ENCODE measurements at regions not wholly inside any gene's neighbourhood (a gene's known extent, or its start where the extent isn't known, plus 50 kb on each side); places are given as distances from the start of the nearest gene placed in this dataset.

DNA sequence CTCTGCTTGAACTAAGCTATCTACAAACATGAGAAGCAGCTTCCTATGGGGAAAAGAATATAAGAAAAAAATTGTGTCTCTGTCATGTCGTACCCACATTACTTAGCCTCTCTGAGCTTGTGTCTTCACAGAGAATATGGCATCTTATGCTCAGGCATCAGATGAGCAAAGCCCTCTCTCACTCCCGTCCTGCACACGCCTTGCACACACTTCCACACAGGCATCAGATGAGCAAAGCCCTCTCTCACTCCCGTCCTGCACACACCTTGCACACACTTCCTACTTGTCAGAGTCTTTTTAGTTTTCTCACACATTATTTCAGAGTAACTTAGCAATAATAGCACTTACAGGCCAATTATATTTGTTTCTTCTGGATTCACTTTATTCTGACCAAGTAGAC, 79.0 kb upstream of the DUSP22 start:
- Mint-ChIP-seq H3K27me3 (peaks cover 0 to 5% of the 10 kb centered on the region in 2 donors), H3K4me1 (peaks cover 32 to 55% (median 40%) of the 10 kb centered on the region in 3 donors), H3K27ac (peak overlapping the region in 1 of 8 donors; percentile 9), H3K9me3 (no peaks in the 10 kb centered on the region), H3K4me3 (peak overlapping the region in 2 of 7 donors; percentile 8 to 25), H3K36me3 (peaks cover 0 to 5% (median 0%) of the 10 kb centered on the region in 3 donors)
- Histone ChIP-seq H3K27me3 (ENCODE audit: insufficient read depth, low read length, poor library complexity, severe bottlenecking) (no peaks in the 10 kb centered on the region), H3K36me3 (ENCODE audit: insufficient read depth, low read length) (no peaks in the 10 kb centered on the region), H3K9me3 (ENCODE audit: low read length) (no peaks in the 10 kb centered on the region), H3K4me3 (ENCODE audit: low read length) (no peak overlapping the region), H3K27ac (ENCODE audit: low read depth, low read length) (no peak overlapping the region), H3K4me1 (ENCODE audit: insufficient read depth, low read length) (peaks cover 8% of the 10 kb centered on the region)
- ChIA-PET CTCF (no interaction called here), POLR2A (no interaction called here)
- no peak for DNase-seq

DNA sequence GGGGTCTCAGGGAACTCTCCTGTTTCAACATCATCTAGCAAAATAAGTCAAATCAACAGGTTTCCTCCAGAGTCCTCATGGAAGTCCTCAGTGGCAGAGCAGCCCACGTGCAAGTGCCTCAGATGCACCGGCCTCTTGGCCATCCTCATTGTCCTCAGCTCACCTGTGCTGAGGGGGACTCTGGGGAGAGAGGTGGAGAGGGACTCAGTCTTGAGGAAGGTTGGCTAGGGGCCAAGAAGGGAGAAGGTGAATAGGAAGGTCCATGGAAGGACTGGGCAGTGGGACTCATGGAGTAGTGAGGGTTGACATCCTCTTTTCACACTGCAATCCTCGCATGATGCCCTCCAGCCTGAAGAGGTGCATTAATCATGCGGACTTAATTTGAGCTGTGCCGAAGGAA, 77.9 kb upstream of the DUSP22 start:
- H3K4me1 ChIP-seq (ENCODE audit: insufficient read depth, low read length): peaks cover 8% of the 10 kb centered on the region
- DNase-seq: no peak
- no peak overlapping the region for H3K27ac ChIP-seq (ENCODE audit: low read depth, low read length)
- CTCF ChIA-PET: no interaction called here
- peak overlapping the region in 1 of 7 donors; percentile 32 for H3K4me3 Mint-ChIP-seq
- H3K36me3 ChIP-seq (ENCODE audit: insufficient read depth, low read length): no peaks in the 10 kb centered on the region
- H3K4me1 Mint-ChIP-seq: peaks cover 29 to 48% (median 32%) of the 10 kb centered on the region in 3 donors
- POLR2A ChIA-PET: no interaction called here
- peaks cover 0 to 4% (median 0%) of the 10 kb centered on the region in 3 donors for H3K36me3 Mint-ChIP-seq
- H3K9me3 Mint-ChIP-seq: no peaks in the 10 kb centered on the region
- H3K27me3 ChIP-seq (ENCODE audit: insufficient read depth, low read length, poor library complexity, severe bottlenecking): no peaks in the 10 kb centered on the region
- peaks cover 0 to 5% of the 10 kb centered on the region in 2 donors for H3K27me3 Mint-ChIP-seq
- H3K27ac Mint-ChIP-seq: peak overlapping the region in 4 of 8 donors; percentile 6 to 82 (median 56)
- H3K4me3 ChIP-seq (ENCODE audit: low read length): no peak overlapping the region
- H3K9me3 ChIP-seq (ENCODE audit: low read length): no peaks in the 10 kb centered on the region

DNA sequence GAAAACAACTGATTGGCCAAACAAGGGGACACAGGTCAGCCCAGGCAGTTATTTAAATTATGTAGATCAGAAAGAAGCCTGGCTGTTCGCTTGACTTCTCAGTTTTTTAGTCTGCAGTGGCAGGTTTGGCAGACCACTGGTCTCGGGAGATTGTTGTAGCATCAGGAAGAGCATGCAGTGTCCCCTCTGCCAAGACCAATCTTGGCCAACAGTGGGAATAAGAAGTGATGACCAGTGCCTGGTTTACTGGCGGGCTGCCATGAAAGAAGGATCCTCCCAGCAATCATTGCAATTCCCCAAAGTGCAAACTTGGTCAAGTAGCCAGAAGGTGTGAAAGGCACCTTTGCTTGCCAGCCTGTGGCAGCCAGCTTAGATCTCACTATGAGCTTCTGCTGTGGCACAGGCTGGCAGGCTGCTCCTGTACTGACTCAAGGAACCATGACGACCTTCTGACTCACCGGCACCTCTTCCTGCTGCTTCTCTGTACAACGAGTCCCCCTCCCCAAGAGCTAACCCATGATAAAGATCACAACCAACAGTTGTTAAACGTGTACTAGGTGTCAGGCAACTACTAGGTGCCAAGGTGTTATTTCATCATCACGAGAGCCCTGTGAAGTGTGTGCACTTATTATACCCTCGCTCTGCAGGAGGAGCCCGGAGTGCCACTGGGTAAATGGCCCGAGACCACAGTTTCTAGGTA, 76.8 kb upstream of the DUSP22 start:
- Histone ChIP-seq H3K9me3 (ENCODE audit: low read length) (no peaks in the 10 kb centered on the region), H3K4me3 (ENCODE audit: low read length) (no peak overlapping the region), H3K4me1 (ENCODE audit: insufficient read depth, low read length) (peaks cover 8% of the 10 kb centered on the region), H3K36me3 (ENCODE audit: insufficient read depth, low read length) (no peaks in the 10 kb centered on the region), H3K27me3 (ENCODE audit: insufficient read depth, low read length, poor library complexity, severe bottlenecking) (no peaks in the 10 kb centered on the region), H3K27ac (ENCODE audit: low read depth, low read length) (peak overlapping the region; percentile 7)
- H3K4me3 Mint-ChIP-seq: peak overlapping the region in 6 of 7 donors; percentile 5 to 62 (median 35)
- H3K36me3 Mint-ChIP-seq: no peaks in the 10 kb centered on the region
- peaks cover 20 to 38% (median 21%) of the 10 kb centered on the region in 3 donors for H3K4me1 Mint-ChIP-seq
- ChIA-PET CTCF (interaction anchor here (1.0 to 2.4 kb wide), 3 partner anchors 10 to 44 kb away, joined by 3 to 14 read pairs (median 4); no protein-coding TSS in a partner anchor), POLR2A (interaction anchor here (0.6 kb wide), 1 partner anchor 97 kb away, joined by 3 read pairs; no protein-coding TSS in a partner anchor)
- peak in 4 of 5 donors; percentile 29 to 83 (median 53) for DNase-seq
- H3K27ac Mint-ChIP-seq: peak overlapping the region; percentile 11 to 79 (median 53)
- no peaks in the 10 kb centered on the region for H3K9me3 Mint-ChIP-seq
- peaks cover 0 to 5% of the 10 kb centered on the region in 2 donors for H3K27me3 Mint-ChIP-seq

DNA sequence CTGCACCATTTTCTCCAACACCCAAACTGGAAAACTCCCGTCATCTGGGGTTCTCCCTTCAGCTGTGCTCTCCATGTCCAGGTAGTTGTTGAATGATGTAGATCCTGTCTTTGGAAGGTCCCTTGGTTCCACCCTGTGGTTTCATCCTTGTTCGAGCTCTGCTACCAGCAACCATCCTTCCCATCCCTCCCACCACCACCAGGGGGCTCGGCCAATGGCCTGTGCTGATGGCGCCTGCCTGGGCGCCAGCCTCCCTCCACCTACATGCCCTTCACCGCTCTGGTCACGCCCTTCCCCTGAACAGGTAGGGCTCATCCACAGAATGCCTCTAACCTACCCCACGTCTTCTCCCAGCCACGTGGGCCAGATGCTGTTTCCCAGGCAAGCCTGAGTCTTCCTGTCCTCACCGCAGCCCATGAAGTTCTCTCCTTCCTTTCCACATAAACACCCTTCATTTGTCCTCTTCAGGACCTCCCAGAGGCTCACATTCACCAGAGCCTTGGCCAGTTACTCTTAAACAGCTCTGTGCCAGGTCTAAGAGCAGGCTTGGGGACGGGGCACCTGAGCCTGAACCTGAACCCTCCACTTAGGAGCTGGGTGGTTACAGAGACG, 75.1 kb upstream of the DUSP22 start:
- H3K9me3 ChIP-seq (ENCODE audit: low read length): no peaks in the 10 kb centered on the region
- no peak overlapping the region for H3K4me3 ChIP-seq (ENCODE audit: low read length)
- ChIA-PET POLR2A (no interaction called here), CTCF (interaction anchor here (1.2 to 2.4 kb wide), 5 partner anchors 9 to 42 kb away, joined by 3 to 14 read pairs (median 4); no protein-coding TSS in a partner anchor)
- peak overlapping the region in 6 of 8 donors; percentile 2 to 58 (median 40) for H3K27ac Mint-ChIP-seq
- no peaks in the 10 kb centered on the region for H3K36me3 ChIP-seq (ENCODE audit: insufficient read depth, low read length)
- H3K4me1 ChIP-seq (ENCODE audit: insufficient read depth, low read length): peaks cover 8% of the 10 kb centered on the region
- no peaks in the 10 kb centered on the region for H3K36me3 Mint-ChIP-seq
- H3K9me3 Mint-ChIP-seq: no peaks in the 10 kb centered on the region
- H3K27me3 Mint-ChIP-seq: no peaks in the 10 kb centered on the region
- DNase-seq: no peak
- no peak overlapping the region for H3K27ac ChIP-seq (ENCODE audit: low read depth, low read length)
- peaks cover 30 to 48% (median 31%) of the 10 kb centered on the region in 3 donors for H3K4me1 Mint-ChIP-seq
- peak overlapping the region in 2 of 7 donors; percentile 13 to 67 for H3K4me3 Mint-ChIP-seq
- H3K27me3 ChIP-seq (ENCODE audit: insufficient read depth, low read length, poor library complexity, severe bottlenecking): no peaks in the 10 kb centered on the region

DNA sequence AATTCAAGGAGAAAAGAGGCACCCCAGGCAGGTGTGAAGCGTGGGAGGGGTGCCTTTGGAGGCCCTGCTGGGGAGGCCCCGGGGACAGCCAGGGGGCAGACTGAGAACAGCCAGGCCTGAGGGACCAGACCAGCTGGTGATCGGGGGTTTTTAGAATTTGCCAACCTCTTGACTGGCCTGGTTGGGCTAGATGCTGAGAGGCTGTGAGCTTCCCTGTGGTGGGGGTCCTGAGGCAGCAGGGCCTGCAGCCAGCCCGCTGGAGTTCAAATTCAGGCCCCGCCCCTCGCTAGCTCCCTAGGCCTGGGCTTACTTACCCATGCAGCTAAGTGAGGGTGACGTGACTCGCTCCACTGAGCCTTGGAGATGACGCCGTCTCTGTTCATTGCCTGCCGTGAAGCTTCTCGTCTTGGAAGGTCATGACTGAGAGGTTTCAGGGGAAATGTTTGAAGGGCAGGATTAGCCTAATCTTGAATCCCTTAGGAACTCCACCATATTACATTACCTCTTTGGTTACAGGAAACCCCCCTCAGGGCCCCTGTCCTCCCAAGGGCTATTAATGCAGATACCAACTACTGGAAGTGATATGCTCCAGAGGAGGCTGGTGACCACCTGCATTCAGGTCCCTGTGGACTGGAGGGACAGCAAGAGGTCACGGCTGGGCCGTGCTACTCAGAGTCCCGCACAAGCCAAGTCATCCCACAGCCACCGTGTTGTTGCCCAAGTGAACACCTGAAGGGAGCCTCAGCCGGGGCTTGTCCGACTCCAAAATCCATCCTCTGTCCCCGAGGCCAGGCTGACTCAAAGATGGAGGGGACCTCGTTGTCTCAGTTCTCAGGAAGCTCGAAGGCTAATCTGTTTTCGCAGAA, 73.9 kb upstream of the DUSP22 start:
- ChIA-PET CTCF (interaction anchor here (1.0 to 2.0 kb wide), 4 partner anchors 14 to 30 kb away, joined by 3 to 5 read pairs (median 4); no protein-coding TSS in a partner anchor), POLR2A (interaction anchor here (0.5 kb wide), 1 partner anchor 47 kb away, joined by 3 read pairs; no protein-coding TSS in a partner anchor)
- H3K36me3 Mint-ChIP-seq: no peaks in the 10 kb centered on the region
- Histone ChIP-seq H3K27ac (ENCODE audit: low read depth, low read length) (no peak overlapping the region), H3K4me3 (ENCODE audit: low read length) (no peak overlapping the region), H3K27me3 (ENCODE audit: insufficient read depth, low read length, poor library complexity, severe bottlenecking) (no peaks in the 10 kb centered on the region), H3K9me3 (ENCODE audit: low read length) (no peaks in the 10 kb centered on the region), H3K36me3 (ENCODE audit: insufficient read depth, low read length) (no peaks in the 10 kb centered on the region), H3K4me1 (ENCODE audit: insufficient read depth, low read length) (peaks cover 8% of the 10 kb centered on the region)
- H3K4me1 Mint-ChIP-seq: peaks cover 33 to 56% (median 35%) of the 10 kb centered on the region in 3 donors
- H3K4me3 Mint-ChIP-seq: no peak overlapping the region
- H3K27me3 Mint-ChIP-seq: no peaks in the 10 kb centered on the region
- H3K27ac Mint-ChIP-seq: peak overlapping the region in 2 of 8 donors; percentile 17 to 21
- no peak for DNase-seq
- no peaks in the 10 kb centered on the region for H3K9me3 Mint-ChIP-seq

DNA sequence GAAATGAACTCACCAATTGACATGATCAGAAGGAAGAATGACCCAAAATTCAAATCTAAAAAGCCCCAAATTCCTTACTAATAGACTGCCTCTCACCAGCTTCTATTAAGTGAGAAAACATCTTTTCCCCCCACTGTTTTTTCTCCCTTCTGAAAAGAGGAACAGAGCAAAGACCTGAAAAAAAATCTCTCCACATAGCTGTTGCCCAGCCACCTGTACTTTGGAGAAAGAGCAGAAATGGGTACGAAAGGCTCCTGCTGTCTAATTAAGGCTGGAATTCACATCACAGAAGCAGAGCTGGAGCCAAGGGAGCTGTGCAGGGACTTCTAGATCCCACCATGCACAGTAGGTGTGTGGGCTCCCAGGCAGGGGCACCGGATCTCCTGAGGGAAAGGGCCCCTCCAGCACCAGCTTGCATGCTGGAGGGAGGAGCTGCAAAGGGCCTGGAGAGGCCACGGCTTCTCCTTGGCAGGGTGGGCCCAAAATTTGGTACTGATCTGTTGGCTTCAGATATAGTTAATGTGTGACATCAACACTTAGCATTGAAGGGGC, 73.2 kb upstream of the DUSP22 start:
- no peak for DNase-seq
- H3K4me3 ChIP-seq (ENCODE audit: low read length): no peak overlapping the region
- CTCF ChIA-PET: interaction anchor here (1.0 to 1.3 kb wide), 2 partner anchors 29 to 30 kb away, joined by 3 to 4 read pairs; no protein-coding TSS in a partner anchor
- Mint-ChIP-seq H3K36me3 (no peaks in the 10 kb centered on the region), H3K4me3 (no peak overlapping the region), H3K4me1 (peaks cover 34 to 59% (median 35%) of the 10 kb centered on the region in 3 donors), H3K9me3 (no peaks in the 10 kb centered on the region), H3K27me3 (no peaks in the 10 kb centered on the region), H3K27ac (no peak overlapping the region)
- no peaks in the 10 kb centered on the region for H3K27me3 ChIP-seq (ENCODE audit: insufficient read depth, low read length, poor library complexity, severe bottlenecking)
- no peak overlapping the region for H3K27ac ChIP-seq (ENCODE audit: low read depth, low read length)
- POLR2A ChIA-PET: no interaction called here
- H3K36me3 ChIP-seq (ENCODE audit: insufficient read depth, low read length): no peaks in the 10 kb centered on the region
- H3K4me1 ChIP-seq (ENCODE audit: insufficient read depth, low read length): peaks cover 8% of the 10 kb centered on the region
- no peaks in the 10 kb centered on the region for H3K9me3 ChIP-seq (ENCODE audit: low read length)

DNA sequence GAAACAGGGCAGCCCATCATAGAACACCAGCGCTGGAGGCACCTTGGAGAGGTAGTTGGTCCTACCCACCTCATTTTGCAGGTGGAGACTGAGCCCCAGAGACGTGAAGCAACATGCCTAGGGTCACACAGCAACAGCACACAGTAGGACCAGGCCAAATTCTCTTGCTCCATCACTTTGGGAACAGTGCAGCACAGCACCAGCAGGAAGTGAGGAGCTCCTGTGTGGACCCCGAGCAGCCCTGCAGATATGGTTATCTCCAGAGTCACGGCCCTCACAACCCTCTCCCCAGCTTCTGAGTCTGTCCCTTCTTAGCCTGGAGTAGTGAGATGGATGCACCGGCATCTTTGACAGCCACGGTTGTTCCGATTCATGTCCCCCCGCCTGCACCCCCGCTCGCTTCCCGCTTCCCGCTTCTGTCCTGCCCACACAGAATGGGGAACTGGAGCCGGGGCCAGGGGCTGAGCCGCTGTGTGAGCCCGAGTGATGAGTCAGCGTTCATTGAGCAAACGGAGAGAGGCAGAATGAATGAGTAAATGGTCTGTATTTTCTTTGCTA, 72.6 kb upstream of the DUSP22 start:
- Mint-ChIP-seq H3K27me3 (no peaks in the 10 kb centered on the region), H3K36me3 (no peaks in the 10 kb centered on the region), H3K27ac (no peak overlapping the region), H3K4me3 (no peak overlapping the region), H3K4me1 (peaks cover 37 to 59% (median 39%) of the 10 kb centered on the region in 3 donors), H3K9me3 (no peaks in the 10 kb centered on the region)
- Histone ChIP-seq H3K27me3 (ENCODE audit: insufficient read depth, low read length, poor library complexity, severe bottlenecking) (no peaks in the 10 kb centered on the region), H3K36me3 (ENCODE audit: insufficient read depth, low read length) (no peaks in the 10 kb centered on the region), H3K4me1 (ENCODE audit: insufficient read depth, low read length) (peaks cover 11% of the 10 kb centered on the region), H3K27ac (ENCODE audit: low read depth, low read length) (no peak overlapping the region), H3K9me3 (ENCODE audit: low read length) (no peaks in the 10 kb centered on the region), H3K4me3 (ENCODE audit: low read length) (no peak overlapping the region)
- ChIA-PET POLR2A (no interaction called here), CTCF (interaction anchor here (1.3 kb wide), 1 partner anchor 31 kb away, joined by 4 read pairs; no protein-coding TSS in a partner anchor)
- DNase-seq: no peak

Data from CD8-positive, alpha-beta memory T cell (primary cell).